ENCODE measurements at regions not wholly inside any gene's neighbourhood (a gene's known extent, or its start where the extent isn't known, plus 50 kb on each side); places are given as distances from the start of the nearest gene placed in this dataset.
A peak's percentile ranks its signal among the peaks of the same experiment; 100 is the strongest.

GRCh38 chr3:22111226-22111625 is 360.2 kb upstream of the ZNF385D start:
- H3K27me3 ChIP-seq: no peaks in the 10 kb centered on the region

GRCh38 chr3:22113453-22113852 is 362.4 kb upstream of the ZNF385D start:
- Histone ChIP-seq H3K27me3 (no peaks in the 10 kb centered on the region), H3K36me3 (no peaks in the 10 kb centered on the region), H3K4me3 (no peak overlapping the region), H3K4me1 (no peaks in the 10 kb centered on the region), H3K27ac (no peak overlapping the region), H3K9me3 (no peaks in the 10 kb centered on the region)
- TF ChIP-seq CTCF (IDR thresholded peaks at IDR 0.05) (no peak), POLR2A (IDR thresholded peaks at IDR 0.05) (no peak), EP300 (IDR thresholded peaks at IDR 0.05) (no peak)
- no peak for DNase-seq (ENCODE audit: low spot score in 2 of 2)
- 81 to 82% methylated on average over 3 of the region's 3 CpGs for WGBS, 2 donors

More at GRCh38 chr3:22111226-22111625, 360.2 kb upstream of the ZNF385D start:
- 70 to 84% methylated on average over 5 of the region's 5 CpGs for WGBS, 2 donors
- TF ChIP-seq POLR2A (IDR thresholded peaks at IDR 0.05): no peak
- no peak for TF ChIP-seq EP300 (IDR thresholded peaks at IDR 0.05)
- TF ChIP-seq CTCF (IDR thresholded peaks at IDR 0.05): no peak
- Histone ChIP-seq H3K9me3 (no peaks in the 10 kb centered on the region), H3K27ac (no peak overlapping the region), H3K4me1 (no peaks in the 10 kb centered on the region), H3K4me3 (no peak overlapping the region), H3K36me3 (no peaks in the 10 kb centered on the region)
- no peak for DNase-seq (ENCODE audit: low spot score in 2 of 2)

- no peaks in the 10 kb centered on the region for H3K4me1 ChIP-seq
- no peak for DNase-seq (ENCODE audit: low spot score in 2 of 2)
- no peaks in the 10 kb centered on the region for H3K9me3 ChIP-seq
- no peaks in the 10 kb centered on the region for H3K27me3 ChIP-seq
- H3K27ac ChIP-seq: no peak overlapping the region
- WGBS, 2 donors: 83 to 88% methylated on average over 4 of the region's 4 CpGs
- no peaks in the 10 kb centered on the region for H3K36me3 ChIP-seq
- no peak overlapping the region for H3K4me3 ChIP-seq
- TF ChIP-seq CTCF (IDR thresholded peaks at IDR 0.05) (no peak), EP300 (IDR thresholded peaks at IDR 0.05) (no peak), POLR2A (IDR thresholded peaks at IDR 0.05) (no peak)
Measured at GRCh38 chr3:22115581-22115980, 364.6 kb upstream of the ZNF385D start.

- Histone ChIP-seq H3K27ac (no peak overlapping the region), H3K27me3 (no peaks in the 10 kb centered on the region), H3K36me3 (no peaks in the 10 kb centered on the region), H3K4me1 (no peaks in the 10 kb centered on the region), H3K4me3 (no peak overlapping the region), H3K9me3 (no peaks in the 10 kb centered on the region)
- 79 to 90% methylated on average over 2 of the region's 2 CpGs for WGBS, 2 donors
- TF ChIP-seq CTCF (IDR thresholded peaks at IDR 0.05) (no peak), EP300 (IDR thresholded peaks at IDR 0.05) (no peak), POLR2A (IDR thresholded peaks at IDR 0.05) (no peak)
- no peak for DNase-seq (ENCODE audit: low spot score in 2 of 2)
Measured at GRCh38 chr3:22117091-22117490, 366.1 kb upstream of the ZNF385D start.

- H3K9me3 ChIP-seq: no peaks in the 10 kb centered on the region
- H3K27ac ChIP-seq: no peak overlapping the region
- no peak for DNase-seq (ENCODE audit: low spot score in 2 of 2)
- no peaks in the 10 kb centered on the region for H3K27me3 ChIP-seq
- peak; percentile 36 to 56 (median 46) for TF ChIP-seq CTCF (IDR thresholded peaks at IDR 0.05)
- TF ChIP-seq EP300 (IDR thresholded peaks at IDR 0.05): no peak
- TF ChIP-seq POLR2A (IDR thresholded peaks at IDR 0.05): no peak
- 28 to 29% methylated on average over 5 of the region's 5 CpGs for WGBS, 2 donors
- H3K36me3 ChIP-seq: no peaks in the 10 kb centered on the region
- H3K4me3 ChIP-seq: no peak overlapping the region
- H3K4me1 ChIP-seq: no peaks in the 10 kb centered on the region
Measured at GRCh38 chr3:22117751-22118346, 366.8 kb upstream of the ZNF385D start.
